Suprapubic skin (tissue), 2 donors: ENCODE measurements at regions not wholly inside any gene's neighbourhood (a gene's known extent, or its start where the extent isn't known, plus 50 kb on each side); places are given as distances from the start of the nearest gene placed in this dataset.

Experiments
- EP300 ChIP-seq: sonication (generic); formaldehyde crosslinking; IDR thresholded peaks from one replicate; pipeline ENCODE4 v1.6.1; 2017; ENCODE audit warnings: antibody characterized with exemption
- POLR2A ChIP-seq, 2 donors: fragments of 450-650 bp; IDR thresholded peaks; one replicate each; pipeline ENCODE4 v1.6.1; 2017; ENCODE audit warnings: antibody characterized with exemption in 2 of 2, mild to moderate bottlenecking in 2 of 2, moderate library complexity in 2 of 2

DNA sequence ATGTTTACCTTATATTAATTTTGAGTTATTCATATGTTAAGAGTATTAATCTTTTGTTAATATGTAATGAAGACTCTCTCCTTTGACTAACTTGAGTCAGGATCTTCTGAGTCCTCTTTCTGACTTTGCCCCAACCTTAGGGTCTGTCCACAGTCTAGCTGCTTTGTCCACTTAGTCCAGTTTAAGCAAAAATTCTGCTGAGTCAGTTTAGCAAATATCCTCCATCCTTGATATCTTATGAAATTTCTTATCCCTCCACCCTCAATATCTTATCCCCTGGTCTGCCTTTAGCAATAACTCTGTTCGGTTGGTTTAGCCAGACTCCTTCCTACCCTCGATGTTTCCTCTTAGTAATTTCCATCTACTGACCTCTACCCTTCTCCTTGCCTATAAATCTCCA, 91.7 kb downstream of the DIPK2A start:
- TF ChIP-seq EP300, result no peak
- TF ChIP-seq POLR2A (IDR thresholded peaks at IDR 0.05), result no peak
